ENCODE measurements at regions not wholly inside any gene's neighbourhood (a gene's known extent, or its start where the extent isn't known, plus 50 kb on each side); places are given as distances from the start of the nearest gene placed in this dataset.
"Not testable (repeated sequence)": the region's sequence is repeated elsewhere in the genome, so short reads cannot be mapped to it uniquely, and the experiment has no call there.

DNA sequence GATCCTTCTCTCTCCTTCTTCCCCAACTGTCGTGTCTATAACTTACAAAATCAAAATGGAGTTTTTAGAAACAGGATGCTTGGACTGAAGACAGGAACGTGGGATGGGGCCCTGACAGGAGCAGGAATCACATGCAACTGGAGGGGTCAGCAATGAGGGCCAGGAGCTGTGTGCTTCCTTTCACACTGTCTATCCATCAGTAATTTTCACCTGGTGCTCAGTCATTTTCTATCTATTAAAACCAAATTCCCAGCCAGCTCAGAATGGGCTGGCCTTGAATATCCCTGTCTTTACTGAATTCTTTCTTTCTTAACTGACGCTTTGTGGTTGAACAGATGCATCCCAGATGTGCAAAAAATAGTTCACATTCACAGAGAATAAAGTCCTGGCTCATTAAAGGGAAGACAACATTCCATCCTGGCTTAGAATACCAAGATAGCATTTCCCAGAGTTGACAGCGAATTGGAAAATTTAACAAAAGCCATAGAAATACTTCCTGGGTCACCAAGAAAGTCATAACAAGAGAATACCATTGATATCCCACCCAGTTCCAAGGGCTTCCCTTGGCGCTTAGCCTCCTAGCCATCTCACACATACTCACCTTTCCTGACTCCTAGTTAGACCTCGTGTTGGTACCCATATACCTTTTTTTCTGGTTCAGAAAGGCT, 588.1 kb downstream of the TTLL7 start:
- not testable (repeated sequence) for TF ChIP-seq POLR2A (IDR thresholded peaks at IDR 0.05)
- TF ChIP-seq, protein P1, sequence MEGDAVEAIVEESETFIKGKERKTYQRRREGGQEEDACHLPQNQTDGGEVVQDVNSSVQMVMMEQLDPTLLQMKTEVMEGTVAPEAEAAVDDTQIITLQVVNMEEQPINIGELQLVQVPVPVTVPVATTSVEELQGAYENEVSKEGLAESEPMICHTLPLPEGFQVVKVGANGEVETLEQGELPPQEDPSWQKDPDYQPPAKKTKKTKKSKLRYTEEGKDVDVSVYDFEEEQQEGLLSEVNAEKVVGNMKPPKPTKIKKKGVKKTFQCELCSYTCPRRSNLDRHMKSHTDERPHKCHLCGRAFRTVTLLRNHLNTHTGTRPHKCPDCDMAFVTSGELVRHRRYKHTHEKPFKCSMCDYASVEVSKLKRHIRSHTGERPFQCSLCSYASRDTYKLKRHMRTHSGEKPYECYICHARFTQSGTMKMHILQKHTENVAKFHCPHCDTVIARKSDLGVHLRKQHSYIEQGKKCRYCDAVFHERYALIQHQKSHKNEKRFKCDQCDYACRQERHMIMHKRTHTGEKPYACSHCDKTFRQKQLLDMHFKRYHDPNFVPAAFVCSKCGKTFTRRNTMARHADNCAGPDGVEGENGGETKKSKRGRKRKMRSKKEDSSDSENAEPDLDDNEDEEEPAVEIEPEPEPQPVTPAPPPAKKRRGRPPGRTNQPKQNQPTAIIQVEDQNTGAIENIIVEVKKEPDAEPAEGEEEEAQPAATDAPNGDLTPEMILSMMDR (IDR thresholded peaks at IDR 0.05): not testable (repeated sequence)

Data from right lobe of liver (tissue), 4 donors.